RPMI7951 (cell line): ENCODE measurements at regions not wholly inside any gene's neighbourhood (a gene's known extent, or its start where the extent isn't known, plus 50 kb on each side); places are given as distances from the start of the nearest gene placed in this dataset.
A peak's percentile ranks its signal among the peaks of the same experiment; 100 is the strongest.

Experiments used
- DNase-seq: peaks from one replicate; pipeline ENCODE4 v3.0.0-alpha.2; 2012; ENCODE audit warnings: low read depth

DNA sequence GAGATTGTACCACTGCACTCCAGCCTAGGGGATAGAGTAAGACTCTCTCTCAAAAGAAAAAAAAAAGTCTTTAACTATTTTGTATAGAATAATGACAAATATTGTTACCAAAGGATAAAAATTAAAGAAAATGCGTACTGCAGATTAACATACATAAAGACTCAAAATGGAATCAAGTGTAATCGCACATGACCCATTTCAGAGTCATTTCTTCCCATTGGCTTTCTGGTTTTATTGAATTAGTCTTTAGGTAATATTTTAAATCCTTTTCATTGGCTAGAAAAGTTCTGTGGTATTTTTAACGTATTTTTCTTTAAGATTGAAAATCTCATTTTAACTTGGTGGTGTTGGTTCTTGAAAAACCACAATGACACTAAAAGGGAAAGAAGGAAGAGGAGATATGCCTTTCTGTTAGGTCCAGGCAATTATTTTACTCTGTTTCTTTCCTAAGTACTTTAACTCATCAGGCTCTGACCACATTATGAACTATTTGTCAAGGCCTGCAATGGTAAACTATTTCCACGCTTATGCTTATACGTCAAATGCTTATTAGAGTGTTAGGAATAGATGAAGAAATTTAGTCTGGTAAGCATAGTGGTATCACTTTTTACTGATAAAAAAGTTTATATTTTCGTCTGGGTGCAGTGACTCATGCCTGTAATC lies 52.3 kb downstream of the PLEKHG1 start:
- DNase-seq, result no peak

DNA sequence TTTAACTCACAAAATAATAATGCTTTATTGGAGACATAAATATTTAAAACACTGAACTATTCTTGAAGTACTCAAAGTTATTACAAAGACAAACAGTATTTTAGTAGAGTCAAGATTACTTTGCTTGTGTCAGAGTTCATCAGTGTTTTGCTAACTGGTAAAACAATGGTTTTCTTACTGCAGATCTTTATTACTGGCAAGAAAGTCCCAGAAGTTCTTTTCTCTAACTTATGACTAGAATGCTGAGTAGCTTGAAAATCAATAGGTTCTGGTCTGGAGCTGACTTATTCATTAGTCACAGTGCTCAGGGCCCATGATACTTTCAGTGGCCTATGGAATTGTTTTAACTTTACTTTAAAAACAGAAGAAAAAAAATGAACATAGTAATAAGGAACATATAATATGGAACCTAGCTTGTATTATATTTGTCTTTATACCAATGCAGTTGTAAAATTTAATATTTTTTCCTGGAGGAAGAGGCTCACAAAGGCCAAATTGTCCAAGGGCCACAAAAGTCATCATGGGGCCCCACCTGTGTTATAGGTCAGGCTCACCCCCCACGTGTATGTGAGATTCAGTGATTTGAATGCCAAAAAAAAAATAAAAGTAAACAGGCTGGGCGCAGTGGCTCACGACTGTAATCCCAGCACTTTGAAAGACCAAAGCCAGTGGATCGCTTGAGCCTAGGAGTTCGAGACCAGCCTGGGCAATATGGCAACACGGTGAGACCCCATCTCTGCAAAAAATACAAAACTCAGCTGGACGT lies 53.3 kb downstream of the PLEKHG1 start:
- DNase-seq, result no peak

DNA sequence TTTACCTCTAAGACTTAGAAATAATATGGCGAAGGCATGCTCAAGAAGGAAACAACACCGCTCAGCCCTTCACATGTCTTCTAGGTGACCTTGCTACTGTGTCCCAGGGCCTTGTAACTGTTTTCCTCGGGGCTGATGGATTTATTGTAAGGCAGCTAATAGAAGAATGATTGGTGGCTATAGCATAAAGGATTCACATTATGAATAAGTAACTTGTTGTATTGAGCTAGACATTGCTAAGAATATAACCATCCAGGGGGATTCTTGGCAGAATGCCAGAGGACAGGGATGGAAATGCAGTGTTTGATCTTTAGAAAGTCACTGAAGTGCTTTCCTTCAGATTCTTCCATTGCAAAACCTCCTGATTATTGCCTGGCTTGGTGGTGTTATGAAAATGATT lies 54.9 kb downstream of the PLEKHG1 start:
- no peak for DNase-seq

DNA sequence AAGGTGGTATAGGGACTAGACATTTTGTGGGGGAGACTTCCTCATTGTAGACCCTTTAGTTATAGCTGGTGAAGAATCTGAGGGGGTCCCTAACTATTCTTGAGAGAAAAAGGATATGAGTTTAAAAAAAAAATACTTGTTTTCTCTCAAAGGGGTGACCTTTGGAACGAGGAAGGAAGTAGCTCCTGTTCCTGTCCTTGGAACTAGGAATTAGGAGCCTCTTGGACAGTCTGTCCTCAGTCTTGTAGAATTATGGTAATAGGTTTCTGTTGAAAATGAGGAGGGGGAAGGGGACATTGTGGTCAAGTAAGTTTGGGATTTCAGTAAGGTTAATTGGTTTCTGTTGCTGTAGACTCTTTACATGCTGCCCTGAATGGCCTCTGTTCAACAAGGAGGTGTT lies 56.5 kb downstream of the PLEKHG1 start:
- no peak for DNase-seq

DNA sequence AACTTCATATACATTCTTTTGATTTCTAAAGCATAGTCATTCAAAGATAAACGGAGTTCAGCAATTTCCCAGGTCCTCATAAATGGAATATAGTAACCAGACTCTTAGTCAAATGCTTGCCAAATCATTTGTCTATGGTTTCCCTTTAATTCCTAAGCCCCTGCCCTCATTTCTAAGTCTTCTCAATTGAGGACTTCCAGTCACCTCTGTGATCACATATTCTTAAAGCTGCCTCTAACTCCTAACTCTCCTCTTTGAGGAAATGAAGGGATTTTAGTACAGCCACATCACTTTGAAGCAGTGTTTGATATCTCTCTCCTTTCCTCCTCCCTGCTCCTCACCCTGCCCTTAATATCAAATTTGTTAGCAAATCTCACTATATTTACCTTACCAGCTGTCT lies 58.7 kb downstream of the PLEKHG1 start:
- no peak for DNase-seq

DNA sequence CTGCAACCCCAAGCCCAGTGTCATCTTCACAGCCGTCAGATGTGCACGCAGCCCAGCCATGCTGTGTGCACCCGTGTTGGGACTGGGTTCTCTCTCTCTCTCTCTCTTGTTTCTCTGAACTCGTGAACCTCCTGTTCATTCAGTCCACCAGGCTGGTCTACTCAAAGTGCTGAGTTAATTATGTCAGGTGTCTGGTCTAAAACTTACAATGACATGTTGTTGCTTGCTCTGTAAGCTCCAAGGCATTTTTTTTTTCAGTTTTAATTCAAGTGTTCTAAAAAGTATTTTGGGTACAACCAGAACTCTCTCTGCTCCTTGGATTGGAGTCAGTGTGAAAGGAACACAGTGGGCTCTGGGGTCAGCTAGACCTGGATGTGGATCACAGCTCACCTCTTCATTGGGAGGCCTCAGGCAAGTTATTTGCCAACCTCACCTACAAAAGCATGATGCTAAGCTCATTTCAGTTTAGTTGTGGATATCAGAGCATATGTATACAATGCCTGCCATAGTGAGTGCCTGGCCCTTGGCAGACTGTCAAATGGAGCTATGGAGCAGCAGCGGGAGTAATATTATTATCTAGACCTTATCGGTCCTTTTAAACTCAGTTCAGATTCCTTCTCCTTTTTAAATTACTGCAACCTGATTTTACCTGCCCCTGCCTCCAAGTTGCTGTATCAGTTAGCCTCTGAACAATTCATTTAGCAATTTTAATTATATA lies 59.5 kb downstream of the PLEKHG1 start:
- no peak for DNase-seq

DNA sequence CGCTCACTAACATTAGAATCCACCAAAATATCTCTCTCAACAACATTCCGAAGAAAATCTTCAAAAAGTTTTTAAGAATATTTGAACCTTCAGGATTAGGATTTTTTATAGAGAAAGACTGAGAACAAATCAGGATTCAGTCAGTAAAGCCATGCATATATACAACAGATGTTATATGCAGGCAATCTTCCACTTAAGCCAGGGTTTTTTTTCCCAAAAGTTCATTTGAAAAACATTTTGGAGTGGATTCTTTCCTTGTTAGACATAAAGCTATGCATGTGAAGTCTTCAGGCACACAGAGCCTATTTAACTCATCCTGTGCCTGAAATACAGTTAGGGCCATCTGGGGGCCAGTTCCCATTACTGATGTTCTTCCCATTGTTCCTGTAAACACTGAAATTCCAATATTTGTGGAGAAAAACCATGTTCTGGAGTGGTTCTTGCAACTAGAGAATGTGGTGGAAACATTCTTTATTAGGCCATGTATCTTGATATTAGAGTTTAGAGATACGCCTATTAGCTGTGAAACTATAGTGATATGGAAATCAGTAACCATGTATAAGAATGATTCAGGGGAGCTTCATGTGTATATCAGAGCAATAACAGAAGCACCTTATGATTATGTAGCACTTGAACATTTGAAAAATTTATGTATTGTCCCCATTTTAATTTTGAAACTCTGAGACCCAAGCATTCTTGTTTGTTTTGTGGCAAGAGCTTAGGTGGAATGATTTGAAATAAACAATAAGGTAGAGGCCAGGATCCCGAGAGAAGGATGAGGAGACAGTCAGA lies 61.7 kb downstream of the PLEKHG1 start:
- DNase-seq, result no peak

DNA sequence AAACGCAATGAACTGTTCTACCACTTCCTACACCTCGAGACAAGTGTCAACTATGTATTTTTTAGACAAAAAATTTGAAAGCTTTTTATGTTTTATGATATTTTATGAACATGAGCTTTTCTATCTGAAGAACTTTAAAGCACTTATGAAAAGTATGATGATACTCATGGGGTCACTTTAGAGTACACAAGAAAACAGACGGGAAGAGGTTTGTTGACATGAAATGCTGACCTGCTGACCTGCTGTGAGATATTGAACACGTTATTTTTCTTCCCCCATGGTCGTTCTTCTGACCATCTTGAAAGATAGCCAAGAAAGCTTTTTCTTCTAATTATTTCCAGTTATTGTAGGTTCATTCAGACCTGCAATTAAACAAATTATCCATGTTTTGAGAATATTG lies 63.1 kb downstream of the PLEKHG1 start:
- DNase-seq, result no peak

DNA sequence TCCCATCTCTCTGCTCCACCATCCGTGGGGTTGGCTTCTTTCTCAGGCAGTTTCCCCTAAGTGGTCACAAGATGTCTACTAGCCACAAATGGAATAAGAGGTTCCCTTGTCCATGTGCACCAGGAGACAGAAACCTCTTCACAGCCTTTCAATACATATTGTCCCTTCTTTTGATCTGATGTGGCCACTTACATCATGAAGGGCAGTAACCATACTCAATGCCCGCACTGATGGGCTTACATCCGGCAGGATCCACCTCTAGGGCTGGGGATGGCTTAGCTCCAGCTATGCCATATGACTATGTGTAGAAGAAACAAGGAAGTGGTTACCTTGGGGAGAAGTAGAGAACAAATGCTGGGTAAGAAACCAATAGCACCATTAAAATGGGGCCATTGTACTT lies 64.4 kb downstream of the PLEKHG1 start:
- no peak for DNase-seq

DNA sequence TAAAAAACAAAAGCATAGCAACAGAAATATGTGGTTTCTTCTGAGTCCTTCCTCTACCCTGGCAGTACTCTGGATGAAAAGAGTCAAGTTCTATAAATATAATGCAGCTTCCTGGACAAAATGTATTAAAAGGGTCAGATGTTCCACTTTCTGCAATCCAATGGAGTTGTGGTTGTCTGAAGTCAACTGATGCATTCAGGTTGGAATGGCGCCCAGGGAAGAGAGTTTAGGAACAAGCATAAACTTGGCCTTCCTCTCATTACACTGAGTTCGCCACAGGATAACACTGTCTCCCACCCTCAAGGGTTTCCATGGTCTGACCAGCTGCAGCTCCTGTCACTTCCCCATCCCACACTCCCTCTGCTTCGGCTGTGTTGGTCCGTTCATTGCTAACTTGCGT lies 66.4 kb downstream of the PLEKHG1 start:
- peak; percentile 21 for DNase-seq

DNA sequence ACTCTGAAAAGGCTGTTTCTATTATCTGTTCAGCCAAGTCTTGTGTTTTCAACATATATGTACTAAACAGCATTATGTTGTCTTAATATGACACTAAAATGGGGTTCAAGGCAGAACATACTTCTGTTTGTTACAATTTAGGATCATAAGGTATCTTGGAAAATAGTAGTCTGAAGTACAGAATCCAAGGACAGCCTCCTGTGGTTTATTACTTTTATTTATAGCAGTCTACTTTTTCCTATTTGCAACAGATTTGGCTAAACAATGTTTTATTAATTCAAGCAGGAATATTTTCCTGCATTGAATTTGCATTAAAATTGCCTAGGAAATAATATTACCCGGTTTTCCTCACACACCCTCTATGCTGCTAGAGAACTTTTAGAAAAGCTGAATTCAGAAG lies 67.7 kb downstream of the PLEKHG1 start:
- DNase-seq, result no peak

DNA sequence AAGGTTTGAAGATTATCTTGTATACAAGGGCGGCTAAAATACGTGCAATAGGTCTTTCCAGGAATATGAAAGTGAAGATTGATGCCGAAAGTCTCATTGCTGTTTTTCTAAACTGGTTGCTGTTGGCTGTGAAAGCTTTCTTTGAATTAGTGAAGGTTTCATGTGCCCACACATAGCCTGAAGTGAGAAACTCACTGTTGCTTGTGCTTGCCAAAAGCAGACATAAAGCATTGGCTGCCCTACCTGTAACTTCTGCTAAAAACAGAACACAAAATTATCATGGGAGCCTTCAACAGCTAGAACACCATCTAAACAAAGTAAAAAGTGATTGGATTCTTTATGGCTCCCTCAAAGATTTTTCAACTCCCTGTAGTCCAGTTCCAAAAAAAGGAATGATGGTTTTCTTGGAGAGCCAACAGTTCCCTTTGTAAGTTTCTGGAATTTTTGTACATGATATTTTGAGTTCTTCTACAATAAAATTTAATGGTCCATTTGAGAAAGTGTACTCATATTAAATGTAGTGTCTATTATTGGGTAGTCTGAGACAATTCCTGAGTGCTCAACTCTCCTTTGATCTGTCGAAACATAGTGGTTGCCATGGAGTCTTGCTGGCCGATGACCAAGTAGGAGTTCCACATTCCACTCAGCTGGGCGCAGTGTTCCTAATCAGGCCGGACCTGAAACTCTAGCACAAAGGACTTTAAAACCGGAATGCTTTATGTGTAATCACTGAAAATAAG lies 68.5 kb downstream of the PLEKHG1 start:
- peak; percentile 11 for DNase-seq

DNA sequence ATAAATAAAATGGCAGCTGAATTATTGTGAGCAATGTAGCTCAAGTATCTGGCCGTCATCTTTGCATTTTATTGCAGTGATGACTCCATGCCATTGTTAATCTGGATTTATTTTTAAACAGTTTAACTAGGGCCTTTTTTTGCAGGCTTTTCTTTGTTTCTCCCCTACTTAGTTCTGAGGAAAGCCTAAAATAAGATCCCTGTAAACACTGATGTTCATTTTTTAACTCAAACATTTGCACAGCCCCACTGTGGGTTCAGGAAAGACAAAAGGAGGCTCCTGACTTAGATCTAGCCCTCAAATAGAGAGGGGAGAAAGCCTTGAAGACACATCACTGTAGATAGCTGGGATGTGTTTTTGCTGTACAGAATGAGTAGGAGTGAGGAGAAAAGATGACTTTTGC lies 69.2 kb downstream of the PLEKHG1 start:
- DNase-seq, result no peak

DNA sequence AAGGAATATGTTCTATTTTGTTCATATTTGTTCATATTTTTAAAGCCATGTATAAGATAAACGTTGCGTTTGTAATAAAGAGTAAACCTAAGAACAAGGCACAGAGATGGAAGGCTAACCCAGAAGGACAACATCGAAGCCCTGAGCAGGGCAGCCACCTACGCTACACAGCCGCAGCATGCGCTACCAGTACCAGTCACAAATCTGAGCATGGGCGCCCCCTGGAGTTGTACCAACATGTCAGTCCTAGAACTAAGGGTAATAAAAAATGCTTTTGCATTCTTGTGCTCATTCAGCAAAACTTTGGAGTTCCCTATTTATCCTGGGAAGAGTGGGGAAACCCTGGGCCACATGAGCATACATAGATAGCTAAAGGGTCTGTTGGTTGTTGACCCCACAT lies 70.6 kb downstream of the PLEKHG1 start:
- no peak for DNase-seq

DNA sequence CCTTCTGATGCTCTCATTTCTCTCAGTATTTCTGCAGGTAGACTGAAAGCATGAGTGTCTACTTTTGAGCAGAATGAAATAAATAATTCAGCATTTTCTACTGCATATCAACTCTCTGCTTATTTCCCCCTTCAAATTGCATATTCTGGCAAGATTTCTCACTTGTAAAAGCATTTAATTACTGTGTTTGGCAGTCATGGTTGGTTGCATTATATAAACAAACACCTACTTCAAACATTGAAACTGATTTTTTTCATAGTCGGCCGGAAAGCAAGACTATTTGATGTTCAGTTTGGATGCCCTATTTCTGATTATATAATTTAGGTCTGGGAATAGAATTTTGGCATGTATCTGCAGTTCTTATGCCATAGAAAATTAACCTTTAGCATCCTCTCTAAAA lies 73.1 kb downstream of the PLEKHG1 start:
- DNase-seq, result no peak

DNA sequence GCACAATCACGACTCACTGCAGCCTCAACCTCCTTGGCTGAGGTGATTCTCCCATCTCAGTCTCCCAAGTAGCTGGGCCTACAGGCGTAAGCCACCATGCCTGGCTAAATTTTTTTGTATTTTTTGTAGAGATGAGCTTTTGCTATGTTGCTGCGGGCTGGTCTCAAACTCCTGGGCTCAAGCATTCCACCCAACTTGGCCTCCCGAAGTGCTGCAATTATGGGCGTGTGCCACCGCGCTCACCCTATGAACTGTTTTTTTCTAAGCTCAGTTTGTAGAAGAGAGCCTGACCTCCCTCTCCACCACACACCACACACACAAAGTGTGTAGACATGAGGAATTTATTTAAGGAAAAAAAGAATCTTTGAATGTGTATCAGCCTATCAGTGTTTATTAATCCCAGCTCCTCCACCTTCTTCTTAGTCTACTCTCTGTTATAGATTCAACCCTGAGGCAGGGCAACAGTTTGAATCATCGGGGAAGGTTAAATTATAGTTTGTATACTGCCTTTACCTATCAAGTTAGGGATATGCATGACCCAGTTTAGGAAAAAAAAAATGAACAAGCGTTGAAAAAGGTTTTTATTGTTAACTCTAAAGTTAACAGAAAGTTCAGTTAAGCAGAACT lies 74.1 kb downstream of the PLEKHG1 start:
- no peak for DNase-seq

DNA sequence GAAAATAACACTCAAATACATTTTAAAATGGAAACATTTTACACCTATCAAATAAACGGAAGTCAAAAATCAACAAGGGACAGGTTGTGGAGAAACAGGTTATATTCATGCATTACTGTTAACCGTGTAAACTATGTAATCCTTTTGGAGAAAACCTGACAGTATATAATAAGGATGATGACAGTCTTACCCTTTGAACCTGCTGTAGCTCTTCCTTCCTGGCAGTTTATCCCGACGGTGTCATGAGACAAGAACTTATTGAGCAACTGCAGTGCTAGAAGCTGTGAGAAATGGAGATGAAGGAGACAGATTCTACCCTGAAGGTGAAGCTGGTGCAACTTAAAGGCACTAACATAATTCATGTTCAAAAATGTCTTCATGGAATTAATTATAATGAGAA lies 76.7 kb downstream of the PLEKHG1 start:
- DNase-seq, result no peak

DNA sequence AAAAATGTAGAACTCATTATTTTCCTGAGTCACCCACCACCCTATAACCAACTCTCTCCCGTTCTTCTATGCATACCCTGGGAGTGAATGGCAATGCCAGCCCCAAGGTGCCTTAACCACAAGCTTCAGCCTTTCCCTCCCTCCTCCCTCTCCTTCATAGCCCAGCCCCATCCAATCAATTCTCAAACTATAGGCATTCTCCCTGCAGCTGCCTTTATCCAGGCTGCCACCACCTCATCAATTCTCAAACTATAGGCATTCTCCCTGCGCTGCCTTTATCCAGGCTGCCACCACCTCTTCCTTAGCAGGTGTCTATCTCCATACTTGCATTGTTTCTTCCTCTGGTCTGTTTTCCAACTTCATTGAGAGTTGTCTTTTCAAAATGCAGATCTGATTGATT lies 77.1 kb downstream of the PLEKHG1 start:
- DNase-seq, result no peak

DNA sequence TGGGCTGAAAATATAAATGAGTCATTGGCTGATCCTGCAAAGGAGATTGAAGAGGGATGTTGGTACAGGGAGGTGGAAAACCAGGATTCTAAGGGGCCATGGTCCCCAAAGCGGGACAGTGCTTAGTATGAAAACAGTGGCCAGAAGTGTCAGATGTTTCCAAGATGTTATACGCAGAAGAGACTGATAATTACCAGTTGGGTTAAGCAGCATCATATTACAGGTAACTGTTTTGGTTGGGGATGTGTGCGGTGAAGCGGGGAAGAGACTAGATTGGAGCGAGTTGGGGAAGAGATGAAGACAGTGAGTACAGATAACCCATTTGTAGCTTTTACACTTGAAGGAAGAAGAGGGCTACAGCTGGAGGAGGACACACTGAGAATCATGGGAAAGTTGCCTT lies 80.8 kb downstream of the PLEKHG1 start:
- no peak for DNase-seq

DNA sequence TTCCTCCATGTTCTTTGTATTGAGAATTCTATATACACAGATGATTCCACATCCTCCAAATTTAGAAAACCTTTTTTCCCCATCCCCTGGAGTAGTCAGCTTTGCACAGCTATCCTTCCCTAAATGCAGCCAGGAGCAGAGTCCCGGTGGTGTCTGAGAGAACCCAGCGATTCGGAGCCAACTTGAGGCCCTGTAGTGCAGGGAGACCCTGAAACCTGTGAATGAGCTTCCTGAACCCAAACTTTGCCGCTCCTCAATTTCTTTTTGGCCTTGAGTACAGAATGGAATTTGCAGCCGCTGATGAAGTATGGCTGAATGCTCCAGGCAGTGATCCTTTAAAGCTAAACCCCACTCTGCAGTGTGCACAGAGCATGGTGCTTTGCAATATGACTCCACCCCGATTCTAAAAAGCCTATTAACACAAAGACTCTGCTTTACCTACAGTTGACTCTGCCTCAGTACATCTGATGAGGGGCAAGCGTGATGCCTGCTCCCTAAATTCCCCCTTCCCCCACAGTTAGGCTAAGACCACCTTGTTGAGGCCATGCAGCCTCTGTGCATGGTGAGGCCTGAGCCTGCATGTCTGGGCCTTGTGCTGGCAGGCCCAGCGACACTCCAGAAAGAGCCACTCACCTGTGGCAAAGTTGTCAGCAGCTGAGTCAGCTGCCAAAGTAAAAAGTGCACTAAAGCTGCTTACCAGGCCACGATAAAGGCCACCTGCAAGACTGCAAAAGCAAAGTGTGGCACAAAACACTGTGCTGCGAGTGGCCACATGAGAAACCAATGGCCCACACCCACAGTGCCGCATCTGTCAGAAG lies 82.1 kb downstream of the PLEKHG1 start:
- no peak for DNase-seq
